HG02798 (cell line): ENCODE measurements at regions not wholly inside any gene's neighbourhood (a gene's known extent, or its start where the extent isn't known, plus 50 kb on each side); places are given as distances from the start of the nearest gene placed in this dataset.
"Not testable (repeated sequence)": the region's sequence is repeated elsewhere in the genome, so short reads cannot be mapped to it uniquely, and the experiment has no call there.

Experiments
- ATAC-seq: cut with Tn5 transposase; IDR thresholded peaks from one replicate; pipeline ENCODE4 v1.9.1; 2021; ENCODE audit warnings: mild to moderate bottlenecking; ENCODE audit not compliant: unreplicated experiment, poor library complexity

DNA sequence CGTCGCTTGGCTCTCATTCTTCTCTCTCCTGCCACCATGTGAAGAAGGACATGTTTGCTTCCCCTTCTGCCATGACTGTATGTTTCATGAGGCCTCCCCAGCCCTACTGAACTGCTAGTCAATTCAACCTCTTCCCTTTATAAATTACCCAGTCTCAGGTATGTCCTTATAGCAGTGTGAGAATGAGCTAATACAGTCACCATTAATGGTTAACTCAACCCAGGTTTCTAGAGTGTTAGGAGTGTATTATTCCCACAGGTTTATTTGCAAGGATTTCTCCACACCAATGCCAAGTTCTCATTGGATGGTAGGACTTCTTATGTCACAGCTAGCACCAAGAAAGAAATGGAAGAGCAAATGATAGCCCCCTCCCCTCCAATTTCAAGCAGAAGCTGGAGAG lies 71.9 kb downstream of the DYNAP start:
- no peak for ATAC-seq

DNA sequence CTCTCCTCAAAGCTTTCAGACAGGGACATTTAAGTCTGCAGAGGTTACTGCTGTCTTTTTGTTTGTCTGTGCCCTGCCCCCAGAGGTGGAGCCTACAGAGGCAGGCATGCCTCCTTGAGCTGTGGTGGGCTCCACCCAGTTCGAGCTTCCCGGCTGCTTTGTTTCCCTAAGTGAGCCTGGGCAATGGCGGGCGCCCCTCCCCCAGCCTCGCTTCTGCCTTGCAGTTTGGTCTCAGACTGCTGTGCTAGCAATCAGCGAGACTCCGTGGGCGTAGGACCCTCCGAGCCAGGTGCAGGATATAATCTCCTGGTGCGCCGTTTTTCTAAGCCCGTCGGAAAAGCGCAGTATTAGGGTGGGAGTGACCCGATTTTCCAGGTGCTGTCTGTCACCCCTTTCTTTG lies 78.7 kb downstream of the DYNAP start:
- not testable (repeated sequence) for ATAC-seq

DNA sequence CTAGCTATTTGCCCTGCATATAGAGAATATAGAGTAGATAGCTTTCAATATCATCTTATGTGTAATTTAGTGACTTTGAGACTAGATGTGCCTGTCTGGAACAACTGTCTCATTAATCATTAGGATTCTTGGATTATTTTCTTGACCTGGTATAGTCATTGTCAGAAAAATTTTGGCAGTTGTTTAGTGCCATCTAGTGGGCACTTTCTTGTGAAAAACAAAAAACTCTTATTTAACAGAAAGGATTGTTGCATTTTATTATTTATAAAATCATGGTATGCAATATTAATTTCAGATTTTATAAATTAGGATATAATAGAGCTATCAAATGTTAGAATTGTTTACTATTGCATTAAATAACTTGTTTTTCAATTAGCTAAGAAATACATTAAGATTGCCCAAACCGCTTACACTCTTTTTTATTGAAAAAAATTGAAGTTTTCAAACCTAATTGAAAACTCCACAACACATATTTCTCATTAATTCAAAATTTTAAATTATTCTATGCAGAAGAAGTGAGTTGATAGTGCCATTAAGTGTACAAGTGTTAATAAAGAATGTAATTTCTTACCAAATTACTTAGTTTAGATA lies 80.3 kb downstream of the DYNAP start:
- ATAC-seq = no peak

DNA sequence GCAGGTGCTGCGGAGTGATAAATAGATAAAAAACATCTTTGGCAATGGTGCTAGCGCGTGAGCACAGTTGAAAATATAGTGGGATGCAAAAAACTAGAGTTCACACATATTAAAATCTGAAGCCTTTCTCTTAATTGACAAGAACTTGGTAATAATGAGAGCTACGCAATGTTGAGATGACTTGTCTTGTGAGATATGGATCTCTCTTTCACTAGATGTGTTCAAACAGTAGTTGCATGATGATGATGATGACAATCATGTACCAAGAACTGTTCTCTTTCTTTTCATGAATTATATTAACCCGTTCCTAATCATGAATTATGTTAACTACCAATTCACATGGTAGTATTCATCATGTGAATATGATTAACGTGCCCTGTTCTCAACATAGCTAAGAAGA lies 81.1 kb downstream of the DYNAP start:
- ATAC-seq = no peak

DNA sequence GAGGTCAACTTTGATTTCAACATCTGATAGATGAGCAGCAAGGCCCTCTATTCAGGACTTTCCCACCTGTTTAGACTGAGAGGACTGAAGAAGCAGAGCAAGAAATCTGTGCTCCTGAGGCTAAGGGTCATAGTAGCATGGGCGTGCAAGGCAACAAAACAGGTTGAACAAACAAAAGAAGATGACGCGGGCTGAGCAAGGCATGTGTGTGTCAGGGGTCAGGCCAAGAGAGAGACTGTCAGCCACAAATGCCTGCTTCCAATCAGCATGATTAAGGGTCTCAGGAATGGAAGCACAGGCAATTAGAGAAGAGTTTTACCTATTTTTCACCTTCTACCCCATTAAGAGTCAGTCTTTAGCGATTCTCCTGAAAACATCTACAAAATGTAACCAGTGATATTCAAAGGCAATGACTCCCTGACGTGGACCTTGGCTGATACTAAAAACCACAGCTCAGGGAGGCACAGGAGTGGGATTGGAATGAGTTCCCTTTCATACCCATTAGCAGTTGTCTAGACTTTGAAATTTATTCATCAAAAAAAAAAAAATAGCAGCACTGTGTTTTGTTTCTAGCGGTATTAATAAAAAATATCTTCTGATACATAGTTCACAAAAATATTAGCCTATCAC lies 81.9 kb downstream of the DYNAP start:
- no peak for ATAC-seq

DNA sequence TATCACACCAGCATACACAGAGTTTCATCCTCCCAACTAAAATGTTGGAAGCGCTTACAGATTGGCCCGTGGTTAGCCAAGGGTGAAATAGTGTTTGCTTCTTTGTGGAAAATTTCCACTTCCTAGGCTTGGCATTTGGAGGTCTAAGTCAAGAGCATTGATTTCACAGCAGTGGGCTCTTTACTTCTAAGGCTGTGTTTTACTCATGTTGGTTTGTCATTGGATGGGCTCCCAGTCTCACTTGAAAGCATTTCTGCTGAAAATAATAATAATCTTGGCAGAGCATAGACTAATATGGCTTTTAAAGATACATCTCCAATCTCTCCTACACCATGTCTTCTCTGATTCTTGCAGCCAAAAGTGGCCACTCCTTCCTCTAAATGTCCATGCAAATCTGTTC lies 82.9 kb downstream of the DYNAP start:
- no peak for ATAC-seq

DNA sequence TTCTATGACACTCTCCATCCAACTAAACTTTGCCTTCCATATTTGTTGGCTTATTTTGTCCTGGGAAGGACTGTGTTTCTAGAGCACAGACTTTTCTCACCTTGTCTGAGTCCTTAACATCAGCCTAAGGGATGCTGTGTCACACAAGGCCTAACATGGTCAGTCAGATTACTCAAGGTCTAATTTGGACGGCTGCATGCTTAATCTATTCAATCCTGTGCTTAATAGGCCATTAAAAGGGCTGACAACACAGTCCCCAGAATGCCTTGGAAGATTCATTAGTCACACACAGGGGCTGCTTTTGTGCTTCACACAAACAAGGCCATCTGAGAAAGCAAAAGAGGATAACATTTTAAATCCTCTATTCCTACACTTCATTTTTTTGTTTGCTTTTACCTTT lies 84.0 kb downstream of the DYNAP start:
- no peak for ATAC-seq

DNA sequence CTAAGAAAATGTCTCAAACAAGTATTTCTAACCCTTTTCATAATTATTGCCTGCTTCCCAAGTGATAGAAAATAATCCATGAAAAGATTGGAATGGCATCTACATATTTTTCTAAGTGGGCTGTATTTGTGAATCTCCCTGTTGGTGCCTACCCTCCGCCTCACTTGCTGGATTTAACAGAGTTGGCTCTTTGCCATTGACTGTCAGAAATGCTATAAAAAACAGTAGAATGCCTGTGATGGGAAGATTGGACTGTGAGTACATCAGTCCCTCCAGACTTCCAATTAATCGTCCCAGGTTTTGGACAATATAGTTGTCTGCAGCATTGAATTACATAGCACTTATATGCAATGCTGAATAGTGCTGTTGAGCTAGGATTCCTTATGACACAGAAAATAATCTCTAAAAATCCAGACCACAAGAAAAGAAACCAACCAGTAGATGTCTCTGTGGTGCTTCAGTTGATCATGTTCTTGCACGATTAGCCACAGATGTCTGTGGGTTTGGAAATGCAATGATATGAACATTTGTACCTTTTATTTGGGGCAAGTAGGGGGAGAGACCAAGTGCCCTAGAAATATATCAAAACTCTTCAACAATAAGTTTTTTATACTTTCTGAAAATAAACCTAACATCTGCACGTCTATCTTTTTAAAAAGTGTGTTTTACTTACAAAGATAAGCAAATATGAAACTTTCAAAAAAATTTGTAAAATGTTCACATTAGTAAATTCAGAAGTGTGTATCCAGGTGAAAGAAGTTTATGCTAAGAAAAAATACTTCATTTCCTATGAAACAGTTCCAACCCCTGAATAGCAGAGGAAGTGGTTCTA lies 88.5 kb downstream of the DYNAP start:
- ATAC-seq = no peak

DNA sequence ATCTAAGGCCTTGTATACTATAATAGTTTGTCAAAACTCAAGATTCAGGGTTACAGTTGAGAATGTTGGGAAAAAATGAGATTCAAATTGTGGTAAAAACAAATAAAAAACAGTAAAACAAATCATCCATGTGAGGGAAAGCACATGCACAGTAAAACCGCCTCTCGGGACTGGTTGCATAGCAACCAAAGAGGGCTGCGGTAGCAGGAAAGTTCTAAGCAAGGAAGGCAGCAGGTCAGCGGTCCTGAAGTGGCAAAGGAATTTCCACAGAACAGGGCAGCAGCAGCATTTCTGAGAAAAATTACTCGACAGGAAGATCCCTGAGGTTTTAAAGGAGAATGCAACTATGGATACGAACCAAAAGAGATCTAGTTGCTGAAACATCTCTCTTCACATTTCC lies 93.7 kb downstream of the DYNAP start:
- ATAC-seq = no peak

DNA sequence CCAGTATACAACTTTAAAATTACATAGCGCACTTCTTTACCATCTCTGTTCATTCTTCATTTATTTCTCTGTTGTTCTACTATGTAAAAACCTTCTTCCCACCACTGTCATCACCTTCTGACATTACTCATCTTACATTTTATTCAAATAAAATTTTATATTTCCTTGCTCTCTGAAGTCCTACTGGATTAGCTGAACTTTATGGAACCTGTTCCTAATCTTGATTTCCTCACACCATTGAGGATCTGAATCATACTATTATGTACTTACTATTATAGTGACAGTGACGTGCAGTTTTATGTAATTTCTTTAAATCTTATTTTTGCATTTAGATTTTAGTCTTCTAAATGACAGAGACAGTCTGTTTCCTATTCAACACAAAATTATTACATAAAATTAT lies 98.3 kb downstream of the DYNAP start:
- no peak for ATAC-seq

DNA sequence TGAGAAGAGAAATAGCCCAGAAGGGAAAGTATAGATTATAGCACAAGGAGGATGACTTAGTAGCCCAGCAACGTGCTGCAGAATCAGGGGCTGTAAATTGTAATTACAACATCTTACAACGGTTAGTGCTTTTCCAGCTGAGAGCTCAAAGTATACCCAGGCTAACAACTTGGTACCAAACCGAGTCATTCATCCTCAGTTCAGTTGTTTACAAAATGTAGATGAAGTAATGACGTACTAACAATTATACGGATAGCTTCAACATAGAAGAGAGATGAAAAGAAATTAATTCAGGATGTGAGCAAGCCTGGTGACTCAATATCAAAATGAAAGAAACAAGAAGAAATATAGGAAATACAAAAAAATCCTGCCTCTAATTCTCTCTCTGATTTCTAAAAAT lies 99.2 kb downstream of the DYNAP start:
- ATAC-seq = no peak

DNA sequence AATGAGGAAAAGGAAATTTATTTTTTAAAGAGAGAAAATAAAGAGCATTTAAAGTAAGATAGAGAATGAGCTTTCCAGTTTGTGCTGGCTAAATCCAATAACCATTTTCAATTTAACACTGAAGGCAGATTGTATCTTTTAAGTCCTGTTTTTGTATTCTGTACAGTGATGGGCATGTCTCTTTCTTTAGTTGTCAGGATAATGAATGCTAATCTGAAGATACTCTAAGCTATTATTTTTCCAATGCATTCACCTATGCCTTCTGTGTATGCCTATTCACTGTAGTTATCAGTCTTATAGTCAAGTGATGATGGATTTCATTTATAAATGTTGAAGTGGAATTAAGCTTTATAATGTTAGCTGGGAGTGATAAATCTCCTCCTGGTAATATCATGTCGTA lies 101.4 kb downstream of the DYNAP start:
- ATAC-seq = no peak

DNA sequence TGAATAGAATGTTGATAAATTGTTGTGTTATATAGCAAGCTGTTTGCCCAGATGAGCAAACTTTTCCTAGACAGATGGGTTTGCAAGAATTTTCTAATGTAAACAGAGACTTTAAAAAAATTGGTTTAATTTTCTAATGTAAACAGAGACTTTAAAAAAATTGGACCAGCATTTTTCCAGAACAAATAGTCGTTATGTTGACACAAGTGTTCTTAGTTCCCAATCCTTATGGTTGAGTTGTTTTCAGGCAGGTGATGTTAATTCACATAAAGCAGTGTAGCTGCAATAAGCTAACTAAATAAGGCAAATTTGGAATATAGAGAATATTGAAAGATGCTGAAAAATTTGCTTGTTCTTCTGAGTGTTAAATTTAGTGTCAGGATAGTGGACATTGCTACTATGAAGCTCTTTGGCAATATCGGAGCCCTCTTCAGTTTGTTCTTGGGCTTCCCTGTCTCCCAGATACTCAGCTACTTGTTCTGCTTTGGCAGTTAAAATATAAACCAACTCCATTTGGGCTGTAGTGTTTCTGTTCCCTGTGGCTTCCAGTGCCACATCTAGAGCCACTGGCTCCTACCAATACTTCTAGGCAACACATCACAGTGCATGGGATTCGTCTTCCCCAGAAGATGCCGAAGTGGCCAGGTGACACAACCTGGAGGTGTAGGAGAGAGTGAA lies 105.7 kb downstream of the DYNAP start:
- no peak for ATAC-seq

DNA sequence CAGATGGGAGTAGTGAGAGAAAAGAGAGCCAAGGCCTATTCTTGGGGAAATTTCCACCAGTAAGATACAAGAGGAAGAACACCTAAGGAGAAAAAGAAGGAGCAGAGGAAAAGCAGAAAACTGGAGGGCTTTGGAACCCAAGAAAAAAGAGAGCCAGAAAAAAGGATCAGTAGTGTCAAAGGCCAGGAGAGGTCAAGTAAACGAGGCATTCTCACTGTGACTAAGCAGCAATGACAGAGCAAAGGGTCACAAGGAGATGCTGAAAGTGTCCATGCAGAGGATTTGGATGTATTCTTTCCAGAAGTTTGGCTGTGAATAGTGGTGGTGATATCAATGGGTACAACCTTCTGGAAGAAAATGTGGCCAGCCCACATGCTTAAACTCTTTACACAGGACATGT lies 109.5 kb downstream of the DYNAP start:
- ATAC-seq = no peak

DNA sequence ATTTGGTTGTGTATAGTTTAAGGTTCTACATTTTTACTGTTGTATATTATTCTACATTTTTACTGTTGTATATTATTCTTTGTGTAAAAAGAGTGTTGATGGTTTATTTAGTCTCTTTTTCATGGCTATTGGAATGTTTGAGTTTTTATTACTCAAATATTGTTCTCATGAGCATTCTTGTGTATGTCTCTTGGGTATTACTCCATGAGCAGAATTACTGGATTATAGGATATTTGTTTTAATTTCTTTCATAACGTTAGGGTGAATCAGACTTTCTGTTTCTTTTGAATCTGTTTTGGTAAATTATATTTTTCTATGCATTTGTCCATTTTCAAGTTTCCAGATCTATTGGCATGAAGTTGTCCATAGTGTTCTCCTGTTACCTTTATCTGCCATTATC lies 111.6 kb downstream of the DYNAP start:
- no peak for ATAC-seq

DNA sequence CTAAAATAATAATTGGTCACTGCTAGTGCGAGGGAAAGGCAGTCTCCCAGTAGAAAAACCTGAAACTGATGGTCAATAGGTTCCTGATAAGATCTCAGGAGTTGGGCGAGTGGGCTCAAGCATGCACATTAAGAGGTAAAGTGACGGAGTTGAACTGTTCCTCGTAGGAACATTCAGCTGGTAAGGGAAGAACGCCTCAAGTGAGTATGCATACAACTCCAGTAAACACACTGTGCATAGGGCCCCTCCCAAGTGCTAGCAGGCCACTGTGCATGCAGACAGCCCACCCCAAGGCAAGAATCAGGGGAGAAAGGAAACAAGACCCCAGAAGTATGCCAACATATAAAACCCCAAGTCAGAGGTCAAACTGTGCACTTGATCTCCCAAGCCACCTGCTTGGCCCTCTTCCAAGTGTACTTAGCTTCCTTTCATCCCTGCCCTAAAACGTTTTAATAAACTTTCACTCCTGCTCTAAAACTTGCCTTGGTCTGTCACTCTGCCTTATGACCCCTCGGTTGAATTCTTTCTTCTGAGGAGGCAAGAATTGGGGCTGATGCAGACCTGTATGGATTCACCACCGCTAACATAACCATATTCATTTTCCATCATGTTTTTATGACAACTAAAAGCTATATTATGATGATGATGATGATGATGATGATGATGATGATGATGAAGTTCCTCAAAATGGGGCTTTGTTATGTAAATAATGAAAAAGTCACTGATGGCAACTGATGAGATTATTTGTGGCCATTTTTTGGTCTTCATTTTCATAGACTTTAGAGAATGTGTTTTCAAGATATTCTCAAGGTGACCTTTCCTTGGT lies 118.0 kb upstream of the RAB27B start:
- ATAC-seq = no peak

DNA sequence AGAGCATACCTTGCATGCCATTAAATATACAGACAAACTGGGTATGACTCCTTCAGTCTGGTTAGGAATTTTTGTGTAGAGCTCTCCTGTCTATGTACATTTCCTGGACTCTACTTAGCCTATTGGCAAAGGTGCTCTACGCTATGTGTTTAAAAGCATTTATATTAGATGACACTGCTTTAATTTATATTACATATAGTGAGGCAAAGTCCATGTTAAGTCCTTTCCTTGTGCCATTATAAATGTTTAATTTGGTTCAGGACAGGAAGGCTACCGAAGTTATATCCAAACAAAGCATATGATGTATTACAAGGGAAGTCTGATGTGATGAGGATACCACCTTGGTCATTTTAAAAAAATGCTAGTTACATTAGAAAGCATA lies 117.4 kb upstream of the RAB27B start:
- ATAC-seq = no peak

DNA sequence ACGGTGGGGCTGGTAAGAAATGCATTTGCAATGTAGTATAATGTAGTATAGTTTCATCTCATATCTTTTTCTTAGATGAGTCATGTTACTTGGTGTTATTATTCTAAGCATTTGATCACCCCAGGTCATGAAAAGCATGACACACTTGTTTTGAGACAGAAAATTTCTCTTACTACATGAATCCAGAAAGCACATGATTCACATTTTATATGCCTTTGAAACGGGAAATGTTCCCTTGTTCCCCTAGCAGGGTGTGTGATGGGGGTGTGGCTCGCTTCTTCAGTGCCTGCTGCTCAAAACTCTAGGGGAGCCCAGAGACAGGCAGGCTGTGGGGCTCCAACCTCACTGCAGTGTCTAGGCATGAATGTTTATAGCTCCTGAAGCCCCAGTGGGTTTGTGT lies 116.0 kb upstream of the RAB27B start:
- no peak for ATAC-seq

DNA sequence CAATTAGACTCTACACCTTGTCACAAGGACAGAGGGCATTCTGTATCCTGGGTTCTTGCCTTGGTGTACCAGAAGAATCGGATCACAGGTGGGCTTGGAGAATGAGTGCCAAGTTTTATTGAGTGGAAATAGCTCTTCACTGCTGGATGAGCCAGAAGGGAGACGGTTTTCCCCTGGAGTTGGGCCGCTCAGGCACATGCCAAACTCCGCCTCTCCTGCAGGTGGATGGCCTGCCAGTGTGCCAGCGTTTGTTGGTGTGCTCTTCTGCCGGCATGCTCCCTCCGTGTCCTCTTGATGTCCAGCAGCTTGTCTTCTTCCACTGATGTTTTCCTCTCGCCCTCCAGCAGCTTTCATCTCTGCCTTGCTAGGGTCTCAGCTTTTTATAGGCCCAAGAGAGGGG lies 115.5 kb upstream of the RAB27B start:
- no peak for ATAC-seq

DNA sequence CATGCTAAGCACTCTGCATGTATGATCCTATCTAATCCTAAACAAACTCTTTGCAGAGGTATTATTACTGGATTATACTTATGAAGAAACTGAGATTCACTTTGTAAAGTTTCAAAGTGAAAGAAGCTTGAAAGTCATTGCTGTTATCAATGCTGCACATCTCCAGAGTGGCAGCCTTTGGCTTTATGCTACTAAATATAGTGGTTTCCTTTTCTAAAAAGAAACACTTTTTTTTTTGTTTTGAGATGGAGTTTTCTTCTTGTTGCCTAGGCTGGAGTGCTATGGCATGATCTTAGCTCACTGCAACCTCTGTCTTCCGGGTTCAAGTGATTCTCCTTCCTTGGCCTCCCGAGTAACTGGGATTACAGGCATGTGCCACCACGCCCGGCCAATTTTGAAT lies 114.9 kb upstream of the RAB27B start:
- no peak for ATAC-seq
